ENCODE measurements at regions not wholly inside any gene's neighbourhood (a gene's known extent, or its start where the extent isn't known, plus 50 kb on each side); places are given as distances from the start of the nearest gene placed in this dataset.

GRCh38 chr5:74140409-74140808, 500.1 kb downstream of the ENC1 start:
- ChIA-PET CTCF (interaction anchor here (1.3 kb wide), 1 partner anchor 22 kb away, joined by 3 read pairs; no protein-coding TSS in a partner anchor), POLR2A (no interaction called here)
- no peak for TF ChIP-seq CTCF (IDR thresholded peaks at IDR 0.05; ENCODE audit: control extremely low read depth, extremely low read depth, low read depth, missing control alignments)
- DNase-seq (ENCODE audit: extremely low spot score), result no peak

- no peak for DNase-seq (ENCODE audit: extremely low spot score)
- ChIA-PET POLR2A (no interaction called here), CTCF (interaction anchor here (1.0 kb wide), 1 partner anchor 343 kb away, joined by 3 read pairs; no protein-coding TSS in a partner anchor)
- TF ChIP-seq CTCF (IDR thresholded peaks at IDR 0.05; ENCODE audit: control extremely low read depth, extremely low read depth, low read depth, missing control alignments), result no peak
Measured at GRCh38 chr5:74139589-74139988, 500.9 kb downstream of the ENC1 start.

GRCh38 chr5:74138721-74139120, 501.8 kb downstream of the ENC1 start:
- CTCF ChIA-PET, result interaction anchor here (1.6 kb wide), 1 partner anchor 9 kb away, joined by 4 read pairs; no protein-coding TSS in a partner anchor
- no peak for DNase-seq (ENCODE audit: extremely low spot score)
- POLR2A ChIA-PET, result no interaction called here
- TF ChIP-seq CTCF (IDR thresholded peaks at IDR 0.05; ENCODE audit: control extremely low read depth, extremely low read depth, low read depth, missing control alignments), result no peak

GRCh38 chr5:74136276-74136825, 504.2 kb downstream of the ENC1 start:
- ChIA-PET CTCF (interaction anchor here (1.6 to 1.8 kb wide), 2 partner anchors 8 to 28 kb away, joined by 5 read pairs; no protein-coding TSS in a partner anchor), POLR2A (no interaction called here)
- TF ChIP-seq CTCF (IDR thresholded peaks at IDR 0.05; ENCODE audit: control extremely low read depth, extremely low read depth, low read depth, missing control alignments), result no peak

GRCh38 chr5:74135033-74135432, 505.5 kb downstream of the ENC1 start:
- ChIA-PET CTCF (interaction anchor here (1.6 to 1.8 kb wide), 2 partner anchors 9 to 27 kb away, joined by 5 read pairs; no protein-coding TSS in a partner anchor), POLR2A (no interaction called here)
- no peak for DNase-seq (ENCODE audit: extremely low spot score)
- no peak for TF ChIP-seq CTCF (IDR thresholded peaks at IDR 0.05; ENCODE audit: control extremely low read depth, extremely low read depth, low read depth, missing control alignments)

More at GRCh38 chr5:74136276-74136825, 504.2 kb downstream of the ENC1 start:
- DNase-seq (ENCODE audit: extremely low spot score), result no peak

- POLR2A ChIA-PET, result no interaction called here
- DNase-seq (ENCODE audit: extremely low spot score), result no peak
- CTCF ChIA-PET, result no interaction called here
- no peak for TF ChIP-seq CTCF (IDR thresholded peaks at IDR 0.05; ENCODE audit: control extremely low read depth, extremely low read depth, low read depth, missing control alignments)
Measured at GRCh38 chr5:74132485-74132884, 506.5 kb downstream of the ARHGEF28 start.

Measured in GM10248 (cell line).